ENCODE measurements at regions not wholly inside any gene's neighbourhood (a gene's known extent, or its start where the extent isn't known, plus 50 kb on each side); places are given as distances from the start of the nearest gene placed in this dataset.
"Not testable (repeated sequence)": the region's sequence is repeated elsewhere in the genome, so short reads cannot be mapped to it uniquely, and the experiment has no call there.

GRCh38 chr6:100228437-100228833 lies 234.4 kb upstream of the MCHR2 start:
- DNase-seq (ENCODE audit: low read depth), result no peak

GRCh38 chr6:100226811-100227210 lies 232.8 kb upstream of the MCHR2 start:
- no peak for DNase-seq (ENCODE audit: low read depth)

- DNase-seq (ENCODE audit: low read depth), result not testable (repeated sequence)
Observed at GRCh38 chr6:100223952-100224351, 229.9 kb upstream of the MCHR2 start.

GRCh38 chr6:100220543-100220942 lies 226.5 kb upstream of the MCHR2 start:
- DNase-seq (ENCODE audit: low read depth), result no peak

- no peak for DNase-seq (ENCODE audit: low read depth)
Observed at GRCh38 chr6:100217225-100218012, 223.4 kb upstream of the MCHR2 start.

- no peak for DNase-seq (ENCODE audit: low read depth)
Observed at GRCh38 chr6:100216760-100217159, 222.7 kb upstream of the MCHR2 start.

- DNase-seq (ENCODE audit: low read depth), result no peak
Observed at GRCh38 chr6:100212131-100212530, 218.1 kb upstream of the MCHR2 start.

- no peak for DNase-seq (ENCODE audit: low read depth)
Observed at GRCh38 chr6:100210137-100211117, 216.4 kb upstream of the MCHR2 start.

- DNase-seq (ENCODE audit: low read depth), result no peak
Observed at GRCh38 chr6:100209323-100210136, 215.5 kb upstream of the MCHR2 start.

- DNase-seq (ENCODE audit: low read depth), result peak; percentile 74
Observed at GRCh38 chr6:100203400-100203799, 209.4 kb upstream of the MCHR2 start.

GRCh38 chr6:100202417-100203194 lies 208.6 kb upstream of the MCHR2 start:
- peak; percentile 79 for DNase-seq (ENCODE audit: low read depth)

- not testable (repeated sequence) for DNase-seq (ENCODE audit: low read depth)
Observed at GRCh38 chr6:100196214-100196982, 202.4 kb upstream of the MCHR2 start.

GRCh38 chr6:100195244-100195643 lies 201.2 kb upstream of the MCHR2 start:
- DNase-seq (ENCODE audit: low read depth), result not testable (repeated sequence)

GRCh38 chr6:100194535-100194934 lies 200.5 kb upstream of the MCHR2 start:
- no peak for DNase-seq (ENCODE audit: low read depth)

- DNase-seq (ENCODE audit: low read depth), result no peak
Observed at GRCh38 chr6:100188754-100189153, 194.7 kb upstream of the MCHR2 start.

GRCh38 chr6:100186552-100186951 lies 192.5 kb upstream of the MCHR2 start:
- peak; percentile 13 for DNase-seq (ENCODE audit: low read depth)

- DNase-seq (ENCODE audit: low read depth), result no peak
Observed at GRCh38 chr6:100185615-100186014, 191.6 kb upstream of the MCHR2 start.

GRCh38 chr6:100184473-100184872 lies 190.4 kb upstream of the MCHR2 start:
- DNase-seq (ENCODE audit: low read depth), result no peak

- no peak for DNase-seq (ENCODE audit: low read depth)
Observed at GRCh38 chr6:100182313-100182712, 188.3 kb upstream of the MCHR2 start.

GRCh38 chr6:100181309-100181708 lies 187.3 kb upstream of the MCHR2 start:
- DNase-seq (ENCODE audit: low read depth), result no peak

Data from Daoy (cell line).